Hepatocyte (in vitro differentiated cells): ENCODE measurements at regions not wholly inside any gene's neighbourhood (a gene's known extent, or its start where the extent isn't known, plus 50 kb on each side); places are given as distances from the start of the nearest gene placed in this dataset.

Source experiments
- DNase-seq: peaks from one replicate; pipeline ENCODE4 v3.0.0-alpha.2; 2016; ENCODE audit warnings: low spot score
- H2AFZ ChIP-seq: fragments of 200-600 bp; sonication (generic); 2 replicates; pipeline ENCODE4 v1.6.0; 2016; ENCODE audit warnings: antibody characterized with exemption, mild to moderate bottlenecking
- H3K27ac ChIP-seq: fragments of 200-600 bp; sonication (generic); 2 replicates; pipeline ENCODE4 v1.5.1; 2016; ENCODE audit warnings: mild to moderate bottlenecking
- H3K27me3 ChIP-seq: fragments of 200-600 bp; sonication (generic); 2 replicates; pipeline ENCODE4 v1.6.1; 2016
- H3K36me3 ChIP-seq: fragments of 200-600 bp; sonication (generic); replicated peaks from 2 replicates; pipeline ENCODE4 v1.5.1; 2016; ENCODE audit warnings: low read depth; ENCODE audit not compliant: insufficient read depth
- H3K4me1 ChIP-seq: fragments of 200-600 bp; sonication (generic); 2 replicates; pipeline ENCODE4 v1.5.1; 2016; ENCODE audit warnings: mild to moderate bottlenecking, moderate library complexity; ENCODE audit not compliant: insufficient read depth
- H3K4me2 ChIP-seq: fragments of 200-600 bp; sonication (generic); 2 replicates; pipeline ENCODE4 v1.6.0; 2016
- H3K4me3 ChIP-seq: fragments of 200-600 bp; sonication (generic); 2 replicates; pipeline ENCODE4 v1.5.1; 2016; ENCODE audit warnings: mild to moderate bottlenecking
- H3K79me2 ChIP-seq: fragments of 200-600 bp; sonication (generic); 2 replicates; pipeline ENCODE4 v1.6.0; 2017; ENCODE audit warnings: mild to moderate bottlenecking
- H3K9me2 ChIP-seq: fragments of 200-600 bp; sonication (generic); replicated peaks from 2 replicates; pipeline ENCODE4 v1.6.0; 2017; ENCODE audit warnings: mild to moderate bottlenecking; ENCODE audit not compliant: insufficient read depth
- H3K9me3 ChIP-seq: fragments of 200-600 bp; sonication (generic); 2 replicates; pipeline ENCODE4 v1.5.1; 2016; ENCODE audit warnings: low read depth, mild to moderate bottlenecking
- H4K20me1 ChIP-seq: fragments of 200-600 bp; sonication (generic); 2 replicates; pipeline ENCODE4 v1.6.0; 2016; ENCODE audit warnings: mild to moderate bottlenecking; ENCODE audit not compliant: insufficient read depth, poor library complexity, severe bottlenecking
- EZH2 ChIP-seq: fragments of 200-600 bp; sonication (generic); IDR thresholded peaks from 2 replicates; pipeline ENCODE4 v1.6.1; 2016; ENCODE audit warnings: antibody characterized with exemption, mild to moderate bottlenecking, borderline replicate concordance
- EZH2phosphoT487 ChIP-seq: fragments of 200-600 bp; sonication (generic); IDR thresholded peaks from one replicate; pipeline ENCODE4 v1.6.1; 2018; ENCODE audit warnings: antibody characterized with exemption, mild to moderate bottlenecking, low read depth, moderate library complexity; ENCODE audit not compliant: unreplicated experiment, severe bottlenecking
- WGBS: methylation state at CpG from one replicate; pipeline ENCODE4 v1.1.6; 2016; ENCODE audit warnings: low lambda C conversion rate; ENCODE audit errors: missing lambda C conversion rate; 5-methylcytosine and 5-hydroxymethylcytosine counted together
- TF ChIP-seq, protein P1 (sequence below): fragments of 200-600 bp; sonication (generic); IDR thresholded peaks from 2 replicates; pipeline ENCODE4 v1.5.1; 2016; ENCODE audit warnings: antibody characterized with exemption, mild to moderate bottlenecking; ENCODE audit not compliant: poor library complexity

DNA sequence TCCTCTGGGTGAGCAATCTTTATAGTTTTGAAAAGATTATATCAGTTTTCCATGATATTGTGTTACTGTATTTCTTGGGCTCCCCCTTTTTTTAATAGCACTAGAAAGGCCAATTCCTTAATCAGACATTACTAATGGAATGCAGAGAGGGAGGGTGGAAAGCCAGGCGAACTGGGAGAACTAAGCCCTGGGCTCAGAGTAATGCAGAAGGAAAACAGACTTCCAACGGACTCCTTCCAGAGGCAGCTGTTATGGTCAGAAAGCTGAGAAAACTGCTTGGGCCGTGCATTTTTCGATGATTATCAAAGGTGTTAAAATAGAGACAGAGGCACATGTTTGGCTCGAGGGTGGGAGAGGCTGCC is 206.3 kb downstream of the FOXD2 start:
- TF ChIP-seq EZH2 = no peak
- TF ChIP-seq, protein P1, sequence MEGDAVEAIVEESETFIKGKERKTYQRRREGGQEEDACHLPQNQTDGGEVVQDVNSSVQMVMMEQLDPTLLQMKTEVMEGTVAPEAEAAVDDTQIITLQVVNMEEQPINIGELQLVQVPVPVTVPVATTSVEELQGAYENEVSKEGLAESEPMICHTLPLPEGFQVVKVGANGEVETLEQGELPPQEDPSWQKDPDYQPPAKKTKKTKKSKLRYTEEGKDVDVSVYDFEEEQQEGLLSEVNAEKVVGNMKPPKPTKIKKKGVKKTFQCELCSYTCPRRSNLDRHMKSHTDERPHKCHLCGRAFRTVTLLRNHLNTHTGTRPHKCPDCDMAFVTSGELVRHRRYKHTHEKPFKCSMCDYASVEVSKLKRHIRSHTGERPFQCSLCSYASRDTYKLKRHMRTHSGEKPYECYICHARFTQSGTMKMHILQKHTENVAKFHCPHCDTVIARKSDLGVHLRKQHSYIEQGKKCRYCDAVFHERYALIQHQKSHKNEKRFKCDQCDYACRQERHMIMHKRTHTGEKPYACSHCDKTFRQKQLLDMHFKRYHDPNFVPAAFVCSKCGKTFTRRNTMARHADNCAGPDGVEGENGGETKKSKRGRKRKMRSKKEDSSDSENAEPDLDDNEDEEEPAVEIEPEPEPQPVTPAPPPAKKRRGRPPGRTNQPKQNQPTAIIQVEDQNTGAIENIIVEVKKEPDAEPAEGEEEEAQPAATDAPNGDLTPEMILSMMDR = no peak
- TF ChIP-seq EZH2phosphoT487 = no peak

DNA sequence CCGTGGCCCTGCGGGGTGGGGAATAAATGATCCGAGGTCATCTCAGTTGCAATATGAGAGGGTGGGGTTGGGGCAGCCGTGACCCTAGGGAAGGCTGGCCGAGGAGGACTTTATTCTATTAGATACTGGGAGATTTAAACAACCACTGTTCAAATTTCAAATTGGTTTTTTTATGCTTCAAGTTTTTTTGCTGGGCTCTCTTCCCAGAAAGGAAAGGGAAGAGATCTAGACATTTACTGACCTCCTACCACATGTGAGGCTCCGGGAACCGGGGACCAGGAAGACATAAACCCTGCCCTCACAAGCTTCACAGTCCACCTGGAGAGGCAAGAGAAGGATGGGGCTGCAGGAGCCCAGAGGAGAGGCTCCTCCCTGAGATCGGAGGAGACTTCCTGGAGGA is 207.3 kb downstream of the FOXD2 start:
- H2AFZ ChIP-seq = no peak overlapping the region
- no peak overlapping the region for H3K4me2 ChIP-seq
- H3K27ac ChIP-seq = peak overlapping the region; percentile 89
- no peaks in the 10 kb centered on the region for H3K9me2 ChIP-seq
- no peaks in the 10 kb centered on the region for H3K9me3 ChIP-seq
- H3K36me3 ChIP-seq = no peaks in the 10 kb centered on the region
- H3K27me3 ChIP-seq = peaks cover 3% of the 10 kb centered on the region
- TF ChIP-seq EZH2phosphoT487 (no peak), EZH2 (no peak)
- TF ChIP-seq, protein P1 = no peak
- peaks cover 12% of the 10 kb centered on the region for H3K4me1 ChIP-seq
- DNase-seq = no peak
- no peak overlapping the region for H3K4me3 ChIP-seq
- H3K79me2 ChIP-seq = no peaks in the 10 kb centered on the region
- no peaks in the 10 kb centered on the region for H4K20me1 ChIP-seq
- 85% methylated on average over 8 of the region's 8 CpGs for WGBS

More for the DNA sequence above, 206.3 kb downstream of the FOXD2 start:
- Histone ChIP-seq H3K27me3 (peaks cover 3% of the 10 kb centered on the region), H3K4me3 (no peak overlapping the region), H3K27ac (peak overlapping the region; percentile 89), H3K9me2 (no peaks in the 10 kb centered on the region), H2AFZ (no peak overlapping the region), H4K20me1 (no peaks in the 10 kb centered on the region), H3K79me2 (no peaks in the 10 kb centered on the region), H3K4me2 (peak overlapping the region; percentile 5), H3K9me3 (no peaks in the 10 kb centered on the region), H3K36me3 (no peaks in the 10 kb centered on the region), H3K4me1 (peaks cover 9% of the 10 kb centered on the region)
- peak; percentile 44 for DNase-seq
- WGBS = 36% methylated on average over 5 of the region's 5 CpGs

DNA sequence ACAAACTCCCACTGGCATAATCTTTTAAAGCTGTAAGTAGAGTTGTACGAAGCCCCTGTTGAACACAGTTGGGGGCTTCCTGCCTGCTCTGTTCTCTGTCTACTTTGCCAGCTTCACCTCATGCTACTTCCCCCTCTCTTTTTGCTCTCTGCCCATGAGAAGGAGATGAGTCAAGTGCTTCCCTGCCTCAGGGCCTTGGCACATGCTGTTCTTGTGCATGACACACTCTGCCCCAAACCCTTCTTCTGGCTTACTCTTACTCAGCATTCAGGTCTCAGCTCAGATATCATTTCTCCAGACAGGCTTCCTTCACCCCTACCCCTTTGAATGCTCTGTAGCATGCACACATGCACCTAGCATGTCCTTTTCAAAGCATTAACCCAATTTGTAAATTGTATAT is 208.8 kb downstream of the FOXD2 start:
- H3K27ac ChIP-seq = no peak overlapping the region
- H3K9me3 ChIP-seq = no peaks in the 10 kb centered on the region
- peaks cover 3% of the 10 kb centered on the region for H3K27me3 ChIP-seq
- H3K4me3 ChIP-seq = no peak overlapping the region
- no peaks in the 10 kb centered on the region for H3K36me3 ChIP-seq
- H3K9me2 ChIP-seq = no peaks in the 10 kb centered on the region
- H2AFZ ChIP-seq = no peak overlapping the region
- peaks cover 25% of the 10 kb centered on the region for H3K4me1 ChIP-seq
- WGBS = 100% methylated on average over 1 of the region's 1 CpG
- no peaks in the 10 kb centered on the region for H3K79me2 ChIP-seq
- H4K20me1 ChIP-seq = no peaks in the 10 kb centered on the region
- TF ChIP-seq EZH2 = no peak
- TF ChIP-seq, protein P1 = no peak
- TF ChIP-seq EZH2phosphoT487 = no peak
- no peak for DNase-seq
- H3K4me2 ChIP-seq = no peak overlapping the region

DNA sequence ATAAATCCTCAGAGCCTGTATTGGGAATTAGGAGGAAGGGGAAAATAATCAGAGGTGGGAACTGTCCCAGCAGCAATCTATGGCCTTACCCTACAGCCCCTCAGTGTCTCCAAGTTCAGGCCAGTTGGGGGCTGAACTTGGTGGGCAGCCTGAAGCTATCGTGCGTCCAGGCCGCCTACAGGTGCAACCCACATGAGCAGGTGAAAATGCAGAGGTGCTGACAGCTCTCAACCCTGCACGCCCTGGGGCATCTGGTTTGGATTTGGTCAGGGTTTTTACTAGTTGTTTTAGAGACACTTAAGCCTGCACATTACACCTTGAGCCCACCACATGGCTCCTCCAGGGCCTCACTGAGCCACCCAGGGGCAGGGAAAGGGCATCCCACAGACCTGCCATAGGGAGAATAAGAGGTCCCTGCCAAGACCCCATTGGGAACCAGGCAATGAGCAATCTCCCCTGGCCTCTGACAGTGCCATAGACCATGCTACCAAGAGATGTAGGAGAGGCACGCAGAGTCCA is 209.5 kb downstream of the FOXD2 start:
- no peak overlapping the region for H2AFZ ChIP-seq
- WGBS = 62% methylated on average over 5 of the region's 5 CpGs
- H3K9me3 ChIP-seq = no peaks in the 10 kb centered on the region
- peaks cover 32% of the 10 kb centered on the region for H3K4me1 ChIP-seq
- H3K4me2 ChIP-seq = no peak overlapping the region
- no peaks in the 10 kb centered on the region for H4K20me1 ChIP-seq
- H3K9me2 ChIP-seq = no peaks in the 10 kb centered on the region
- no peak for DNase-seq
- H3K4me3 ChIP-seq = no peak overlapping the region
- TF ChIP-seq, protein P1 = no peak
- TF ChIP-seq EZH2phosphoT487 (no peak), EZH2 (no peak)
- peaks cover 3% of the 10 kb centered on the region for H3K27me3 ChIP-seq
- no peaks in the 10 kb centered on the region for H3K79me2 ChIP-seq
- no peaks in the 10 kb centered on the region for H3K36me3 ChIP-seq
- H3K27ac ChIP-seq = no peak overlapping the region
